Stimulated activated CD4-positive, alpha-beta T cell treated with anti-CD3 and anti-CD28 coated beads, Interleukin-15, amount 100 ng/mL, for 48 hours (primary cell): ENCODE measurements at regions not wholly inside any gene's neighbourhood (a gene's known extent, or its start where the extent isn't known, plus 50 kb on each side); places are given as distances from the start of the nearest gene placed in this dataset.

ENCODE experiments used
- DNase-seq, 2 donors: peaks; one replicate each; pipeline ENCODE4 v3.0.0-alpha.2; 2020; ENCODE audit warnings: low read depth in 2 of 2

DNA sequence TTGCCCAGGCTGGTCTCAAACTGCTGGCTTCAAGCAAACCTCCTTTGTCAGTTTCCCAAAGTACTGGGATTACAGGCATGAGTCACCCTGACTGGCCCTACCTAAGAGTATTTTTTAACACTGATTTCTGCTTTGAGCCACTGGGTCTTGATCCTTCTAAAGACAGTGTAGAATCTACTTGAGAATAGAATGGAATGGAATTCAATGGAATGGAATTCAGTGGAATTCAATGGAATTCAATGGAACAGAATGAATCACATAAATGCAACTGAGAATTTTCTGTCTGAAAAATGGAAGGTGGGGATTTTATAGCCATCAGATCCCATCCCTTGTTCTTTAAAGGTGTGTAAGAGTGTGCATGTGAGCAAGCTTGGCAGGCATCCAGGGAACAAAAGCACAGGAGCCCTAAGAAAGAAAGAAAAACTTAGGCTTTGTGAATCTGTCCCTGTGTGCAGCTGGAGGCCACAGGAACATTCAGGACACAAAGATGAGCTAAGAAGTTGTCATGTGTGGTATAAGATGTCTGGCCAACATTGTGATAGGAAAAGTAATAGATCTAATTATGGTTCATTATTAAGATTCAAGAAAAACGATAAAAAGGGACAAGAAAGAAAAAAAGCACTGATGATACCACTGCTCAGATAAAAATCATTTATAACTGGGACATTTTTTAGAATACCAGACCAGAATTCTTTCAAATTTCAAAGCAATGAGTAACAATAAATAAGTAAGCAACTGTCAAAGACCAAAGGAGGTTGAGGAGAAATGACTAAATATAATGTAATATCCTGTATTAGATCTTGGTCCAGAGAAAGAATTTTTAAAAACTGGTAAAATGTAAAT lies 681.0 kb upstream of the GJE1 start:
- no peak for DNase-seq

DNA sequence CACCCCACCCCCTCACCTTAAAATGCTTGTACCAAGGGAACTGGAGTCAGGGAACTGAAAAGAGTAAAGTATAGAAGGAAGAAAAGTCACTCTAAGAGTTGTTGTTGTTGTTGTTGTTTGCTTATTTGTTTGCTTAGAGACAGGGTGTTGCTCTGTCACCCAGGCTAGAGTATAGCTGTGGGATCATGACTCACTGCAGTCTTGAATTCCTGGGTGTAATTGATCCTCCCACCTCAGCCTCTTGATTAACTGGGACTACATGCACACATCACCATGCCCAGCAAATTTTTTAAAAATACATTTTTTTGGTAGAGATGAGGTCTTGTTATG lies 681.6 kb upstream of the GJE1 start:
- DNase-seq: no peak

DNA sequence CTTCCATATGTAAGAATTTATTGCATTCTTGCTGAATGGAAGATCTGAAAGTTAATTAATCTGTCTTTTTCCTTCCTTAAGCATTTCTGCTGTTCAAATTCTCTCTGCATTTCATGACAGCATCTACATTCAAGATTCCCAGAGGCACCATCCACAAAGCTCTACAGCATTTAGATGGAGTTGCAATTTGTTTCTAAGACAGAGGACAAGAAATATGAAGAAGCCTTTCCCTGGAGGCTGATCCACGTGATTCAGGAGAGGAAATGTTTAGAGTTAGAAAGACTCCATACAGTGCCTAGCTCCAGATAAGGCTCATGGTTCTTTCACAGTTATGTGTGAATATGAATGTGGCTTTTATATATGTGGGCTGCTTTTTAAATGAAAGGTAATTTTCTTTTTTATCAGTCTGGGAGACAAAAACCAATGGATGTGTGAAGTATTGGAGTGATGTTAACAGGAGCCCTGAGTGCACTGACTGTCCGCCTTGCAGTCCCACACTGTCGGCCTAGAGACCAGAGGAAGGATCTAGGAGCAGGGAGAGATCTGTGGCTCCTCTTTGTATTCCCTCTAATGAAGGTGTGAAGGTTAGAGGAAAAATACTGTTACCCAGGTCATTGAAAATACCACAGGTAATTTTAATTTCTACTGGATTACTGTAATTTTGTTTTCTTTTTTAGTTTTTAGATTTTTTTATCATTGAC lies 686.6 kb upstream of the GJE1 start:
- DNase-seq: no peak

DNA sequence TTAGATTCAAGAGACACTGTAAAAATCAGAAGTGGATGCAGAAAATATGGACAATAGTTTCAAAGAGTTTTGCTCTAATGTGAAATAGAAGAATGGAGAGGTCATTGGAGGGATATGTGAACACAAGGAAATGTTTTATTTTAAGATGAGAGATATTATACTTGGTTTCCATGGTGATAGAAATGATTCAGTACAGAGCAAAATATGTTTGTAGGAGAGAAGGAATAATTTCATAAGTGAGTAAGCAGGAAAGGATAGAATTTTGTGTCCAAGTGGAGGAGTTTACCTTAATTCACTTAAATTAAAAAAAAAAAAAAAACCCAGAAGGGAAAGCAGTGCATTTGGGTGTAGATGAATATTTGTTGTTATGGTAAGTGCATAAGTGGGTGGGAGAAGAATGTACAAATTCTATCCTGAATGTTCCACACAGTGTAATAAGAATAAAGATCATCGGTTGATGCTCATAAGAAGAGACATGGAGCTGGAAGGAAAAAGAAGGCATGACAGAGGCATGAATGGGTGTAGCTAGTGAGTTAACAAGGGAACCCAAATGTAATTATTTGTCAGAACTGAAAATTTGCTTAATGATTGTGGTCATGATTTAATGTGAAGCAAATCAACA lies 688.9 kb upstream of the GJE1 start:
- DNase-seq: no peak

DNA sequence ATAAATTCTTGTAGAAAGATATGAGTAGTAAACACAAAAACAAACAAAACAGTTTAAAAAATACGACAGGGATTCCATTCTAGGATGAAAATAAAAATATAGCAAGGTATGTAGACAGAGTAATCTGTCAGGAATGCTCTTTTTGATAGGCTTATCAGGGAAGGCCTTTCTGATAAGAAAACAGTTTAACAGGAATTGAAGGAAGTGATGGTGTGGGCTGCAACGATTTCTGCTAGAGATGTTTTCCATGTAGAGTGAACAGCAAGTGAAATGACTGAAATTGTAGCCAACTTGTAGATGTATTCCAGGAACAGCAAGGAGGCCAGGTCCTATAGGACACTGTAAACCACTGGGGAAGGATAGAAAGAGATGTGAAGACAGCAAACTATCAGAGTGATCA lies 689.7 kb upstream of the GJE1 start:
- no peak for DNase-seq

DNA sequence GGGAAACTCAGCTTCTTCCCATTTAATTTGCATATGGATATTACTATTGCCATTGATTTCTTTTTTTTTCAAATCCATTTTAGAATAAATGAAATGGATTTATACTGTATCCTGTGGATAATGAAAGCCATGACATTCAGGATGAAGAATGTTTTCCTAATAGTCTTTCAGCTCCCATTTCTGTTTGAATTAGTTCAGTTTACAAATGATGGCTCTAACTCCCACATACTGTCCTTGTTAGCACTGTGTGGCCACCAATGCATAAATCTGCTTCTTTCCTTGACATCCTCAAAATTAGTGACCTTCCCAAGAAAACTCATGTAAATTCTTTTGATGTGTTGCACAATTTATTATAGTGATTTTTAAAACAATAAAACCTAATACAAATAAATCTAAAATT lies 693.2 kb upstream of the GJE1 start:
- no peak for DNase-seq

GRCh38 chr6:141437685-141438084 lies 695.0 kb upstream of the GJE1 start:
- no peak for DNase-seq

DNA sequence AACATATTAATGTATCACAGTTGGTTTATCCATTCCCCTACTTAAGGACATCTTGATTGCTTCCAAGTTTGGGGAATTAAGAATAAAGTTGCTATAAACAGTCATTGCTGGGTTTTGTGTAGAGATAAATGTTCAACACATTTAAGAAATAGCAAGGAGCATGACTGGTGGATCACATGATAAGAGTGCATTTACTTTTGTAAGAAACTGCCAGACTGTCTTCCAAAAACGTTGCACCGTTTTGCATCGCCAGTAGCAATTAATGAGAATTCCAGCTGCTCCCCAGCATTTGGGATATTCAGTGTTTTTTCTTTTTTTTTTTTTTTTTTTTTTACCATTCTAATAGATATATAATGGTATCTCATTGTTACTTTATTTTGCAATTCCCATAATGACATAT lies 695.7 kb upstream of the GJE1 start:
- DNase-seq: no peak

GRCh38 chr6:141426400-141426980 lies 706.2 kb upstream of the GJE1 start:
- DNase-seq: no peak

GRCh38 chr6:141421378-141421777 lies 711.3 kb upstream of the GJE1 start:
- no peak for DNase-seq

GRCh38 chr6:141418076-141418475 lies 714.6 kb upstream of the GJE1 start:
- DNase-seq: no peak

DNA sequence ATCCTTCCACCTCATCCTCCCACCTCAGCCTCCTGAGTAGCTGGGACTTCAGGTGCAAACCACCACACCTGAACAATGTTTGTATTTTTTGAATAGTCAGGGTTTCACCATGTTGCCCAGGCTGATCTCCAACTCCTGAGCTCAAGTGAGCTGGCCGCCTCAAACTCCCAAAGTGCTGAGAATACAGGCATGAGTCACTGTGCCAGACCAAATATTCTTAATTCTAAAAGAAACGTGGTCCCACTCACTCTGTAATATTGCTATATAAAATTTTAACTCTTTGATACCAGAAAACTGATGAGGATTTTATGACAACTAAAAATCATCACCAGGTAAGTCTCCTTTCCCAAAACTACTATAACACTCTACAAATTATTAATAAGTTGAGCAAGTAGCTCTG lies 716.8 kb upstream of the GJE1 start:
- no peak for DNase-seq

DNA sequence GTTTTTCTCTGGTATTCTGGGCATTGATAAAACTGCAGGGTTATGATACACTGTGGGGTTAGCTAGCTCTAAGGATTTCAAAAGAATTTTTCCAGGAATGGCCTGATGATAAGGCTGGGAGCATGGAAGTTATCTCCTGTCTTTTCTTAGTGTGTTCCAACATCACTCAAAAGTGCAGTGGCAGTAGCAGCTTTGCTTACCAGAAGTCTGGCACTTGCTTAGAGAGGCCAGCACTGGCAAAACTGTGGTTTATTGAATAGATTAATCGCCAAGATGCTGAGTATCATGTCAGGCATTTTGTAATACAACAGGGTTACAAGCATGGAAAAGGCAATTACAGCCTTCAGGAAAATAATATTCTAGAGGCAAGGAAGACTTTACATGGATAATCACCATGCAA lies 719.5 kb upstream of the GJE1 start:
- no peak for DNase-seq

DNA sequence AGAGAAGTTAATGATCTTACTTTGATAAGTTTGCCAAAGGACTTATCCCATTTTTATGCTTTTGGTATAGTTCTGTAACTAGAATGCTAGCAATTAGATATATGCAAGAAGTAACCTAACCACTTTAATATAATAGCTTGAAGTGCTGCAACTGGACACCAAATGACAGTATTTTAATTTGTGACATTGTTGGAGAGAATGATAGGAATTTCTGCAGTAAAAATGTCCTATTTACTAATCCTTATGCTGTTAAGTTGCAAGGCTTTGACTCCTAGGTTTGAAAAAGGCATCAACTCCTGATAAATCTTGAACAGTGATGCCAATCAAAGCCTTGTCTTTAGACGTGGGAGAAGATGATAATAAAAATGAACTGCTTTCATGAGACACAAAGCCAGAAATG lies 726.0 kb upstream of the GJE1 start:
- DNase-seq: no peak

- DNase-seq: no peak
These were observed 728.9 kb upstream of the GJE1 start for GRCh38 chr6:141403827-141404226.

- no peak for DNase-seq
These were observed 729.6 kb upstream of the GJE1 start for GRCh38 chr6:141403103-141403502.

- no peak for DNase-seq
These were observed 730.2 kb upstream of the GJE1 start for GRCh38 chr6:141402489-141402888.

- DNase-seq: no peak
These were observed 730.9 kb upstream of the GJE1 start for GRCh38 chr6:141401851-141402250.

DNA sequence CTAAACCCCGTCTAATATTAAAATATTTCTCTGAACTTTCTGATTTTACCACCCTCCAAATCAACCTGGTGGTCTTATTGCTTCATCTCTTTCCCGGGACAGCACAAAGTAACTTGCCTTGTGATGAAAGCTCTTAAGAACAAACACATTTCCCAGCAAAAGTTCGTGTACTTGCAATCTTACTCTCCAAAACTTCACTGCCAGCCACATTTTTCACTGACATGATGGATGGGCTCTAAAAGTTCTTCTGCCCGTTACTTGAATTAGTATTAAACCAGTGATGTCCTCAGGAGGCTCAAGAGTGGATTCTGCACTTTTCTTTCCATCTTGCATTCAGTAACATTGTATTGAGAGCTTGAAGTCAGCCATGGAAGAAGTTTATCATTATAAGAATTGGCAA lies 731.6 kb upstream of the GJE1 start:
- no peak for DNase-seq

- no peak for DNase-seq
These were observed 733.8 kb upstream of the GJE1 start for GRCh38 chr6:141398949-141399348.

DNA sequence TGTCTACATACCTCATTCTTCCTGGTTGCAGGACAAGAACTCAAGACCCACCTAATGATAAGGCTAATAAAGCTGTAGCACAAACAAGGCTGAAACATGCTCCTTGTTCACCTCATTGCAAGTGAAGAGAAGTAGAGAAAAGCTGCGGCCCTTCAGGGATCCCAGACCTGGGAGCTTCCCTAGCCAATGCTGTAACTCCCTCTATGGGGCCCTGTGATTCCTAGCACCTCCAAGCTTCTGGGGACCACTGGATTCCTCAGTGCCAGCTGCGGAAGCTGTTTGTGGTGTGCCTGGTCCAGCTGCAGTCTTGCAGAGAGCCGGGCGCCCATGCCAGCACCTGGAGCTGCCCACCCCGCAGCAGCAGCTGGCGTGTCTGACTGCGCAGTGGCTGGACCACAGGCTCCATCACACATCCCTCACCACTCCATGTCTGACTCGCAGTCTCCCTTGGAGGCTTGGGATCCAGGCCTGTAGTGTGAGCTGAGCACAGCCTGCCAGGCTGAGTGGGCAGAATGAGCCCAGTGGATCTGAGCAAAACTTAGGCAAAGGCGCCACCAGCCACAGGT lies 737.2 kb upstream of the GJE1 start:
- no peak for DNase-seq

DNA sequence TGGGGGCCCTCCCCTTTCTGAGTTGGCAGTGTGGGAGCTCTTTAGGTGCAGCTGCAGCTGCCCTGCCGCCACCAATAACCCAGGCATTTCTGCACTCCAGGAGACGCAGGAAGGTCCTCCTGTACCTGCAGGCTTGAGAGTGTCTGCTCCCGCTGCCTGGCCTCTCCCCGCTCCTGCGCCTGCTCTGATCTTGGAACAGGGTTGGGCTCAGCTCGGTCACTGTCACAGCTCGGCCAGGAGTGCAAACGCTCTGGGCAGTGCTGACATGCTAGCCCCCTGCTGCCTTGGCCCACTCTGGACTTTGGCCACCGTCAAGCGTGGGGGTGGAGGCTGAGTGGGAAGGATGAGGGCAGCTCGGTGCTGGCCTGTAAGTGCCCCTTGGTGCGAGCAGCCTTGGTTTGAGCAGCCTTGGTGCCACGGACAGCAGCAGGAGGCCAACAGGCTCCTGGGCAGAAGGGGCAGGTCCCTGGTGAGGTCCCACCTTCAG lies 738.1 kb upstream of the GJE1 start:
- DNase-seq: no peak
